GM12874 (cell line): ENCODE measurements at regions not wholly inside any gene's neighbourhood (a gene's known extent, or its start where the extent isn't known, plus 50 kb on each side); places are given as distances from the start of the nearest gene placed in this dataset.

ENCODE experiments used
- CTCF ChIP-seq: IDR thresholded peaks from 2 replicates; pipeline ENCODE4 v1.5.1; 2011; ENCODE audit warnings: low read depth, mild to moderate bottlenecking, control low read depth, low read length, moderate library complexity; ENCODE audit not compliant: insufficient read depth

GRCh38 chr2:117519721-117520120 lies 294.8 kb upstream of the DDX18 start:
- TF ChIP-seq CTCF: no peak

- TF ChIP-seq CTCF: no peak
Measured at GRCh38 chr2:117523267-117523666, 291.2 kb upstream of the DDX18 start.

- TF ChIP-seq CTCF: no peak
Measured at GRCh38 chr2:117523711-117524238, 290.7 kb upstream of the DDX18 start.

GRCh38 chr2:117536139-117536538 lies 278.4 kb upstream of the DDX18 start:
- TF ChIP-seq CTCF: no peak

GRCh38 chr2:117537032-117537431 lies 277.5 kb upstream of the DDX18 start:
- no peak for TF ChIP-seq CTCF

GRCh38 chr2:117551858-117552257 lies 262.6 kb upstream of the DDX18 start:
- TF ChIP-seq CTCF: no peak

GRCh38 chr2:117553448-117553847 lies 261.0 kb upstream of the DDX18 start:
- no peak for TF ChIP-seq CTCF
